Trophoblast cell (in vitro differentiated cells and primary cell): ENCODE measurements at regions not wholly inside any gene's neighbourhood (a gene's known extent, or its start where the extent isn't known, plus 50 kb on each side); places are given as distances from the start of the nearest gene placed in this dataset.

Source experiments
- DNase-seq, 2 donors: peaks; one replicate each; pipeline ENCODE4 v3.0.0-alpha.2; 2016
- H2AFZ ChIP-seq: 2 replicates; pipeline ENCODE4 v1.6.1; 2013; ENCODE audit warnings: low read length, moderate library complexity, mild to moderate bottlenecking; ENCODE audit not compliant: insufficient read depth, poor library complexity
- H2AK5ac ChIP-seq: 2 replicates; pipeline ENCODE4 v1.6.1; 2013; ENCODE audit warnings: mild to moderate bottlenecking, low read length
- H2BK120ac ChIP-seq: 2 replicates; pipeline ENCODE4 v1.6.1; 2013; ENCODE audit warnings: low read length, mild to moderate bottlenecking, moderate library complexity; ENCODE audit not compliant: insufficient read depth, poor library complexity
- H2BK12ac ChIP-seq: 2 replicates; pipeline ENCODE4 v1.6.1; 2013; ENCODE audit warnings: mild to moderate bottlenecking, low read length, moderate library complexity
- H2BK5ac ChIP-seq: 2 replicates; pipeline ENCODE4 v1.6.1; 2013; ENCODE audit warnings: low read length, low read depth, moderate library complexity, mild to moderate bottlenecking; ENCODE audit not compliant: poor library complexity
- H3K14ac ChIP-seq: 2 replicates; pipeline ENCODE4 v1.6.1; 2013; ENCODE audit warnings: mild to moderate bottlenecking, low read length
- H3K18ac ChIP-seq: 2 replicates; pipeline ENCODE4 v1.6.1; 2013; ENCODE audit warnings: mild to moderate bottlenecking, low read length
- H3K23ac ChIP-seq: 2 replicates; pipeline ENCODE4 v1.6.1; 2013; ENCODE audit warnings: low read length
- H3K27ac ChIP-seq: 2 replicates; pipeline ENCODE4 v1.5.1; 2013; ENCODE audit warnings: low read depth, mild to moderate bottlenecking, inconsistent platforms, low read length, moderate library complexity
- H3K27me3 ChIP-seq: 2 replicates; pipeline ENCODE4 v1.6.1; 2013; ENCODE audit warnings: inconsistent platforms, mild to moderate bottlenecking, low read length, moderate library complexity; ENCODE audit not compliant: insufficient read depth
- H3K36me3 ChIP-seq, 2 experiments: 1 replicate in 1 of 2; 2 replicates in 1 of 2; pipeline ENCODE4 v1.6.1; 2013; ENCODE audit warnings: low read length in 2 of 2, mild to moderate bottlenecking in 2 of 2, moderate library complexity in 1 of 2; ENCODE audit not compliant: insufficient read depth in 2 of 2, control insufficient read depth in 1 of 2
- H3K4ac ChIP-seq: 2 replicates; pipeline ENCODE4 v1.6.1; 2013; ENCODE audit warnings: low read depth, mild to moderate bottlenecking, low read length, moderate library complexity
- H3K4me1 ChIP-seq, 2 experiments: 1 replicate in 1 of 2; 2 replicates in 1 of 2; pipeline ENCODE4 v1.6.1; 2013; ENCODE audit warnings: low read length in 2 of 2, mild to moderate bottlenecking in 2 of 2, moderate library complexity in 1 of 2; ENCODE audit not compliant: insufficient read depth in 2 of 2, control insufficient read depth in 1 of 2
- H3K4me2 ChIP-seq: 2 replicates; pipeline ENCODE4 v1.6.1; 2013; ENCODE audit warnings: inconsistent platforms, mild to moderate bottlenecking, low read length, moderate library complexity
- H3K4me3 ChIP-seq: 2 replicates; pipeline ENCODE4 v1.5.1; 2013; ENCODE audit warnings: mild to moderate bottlenecking, low read depth, low read length, inconsistent platforms
- H3K79me1 ChIP-seq: one replicate; pipeline ENCODE4 v1.6.1; 2013; ENCODE audit warnings: low read length
- H3K79me2 ChIP-seq: 2 replicates; pipeline ENCODE4 v1.6.1; 2013; ENCODE audit warnings: low read length, mild to moderate bottlenecking; ENCODE audit not compliant: control insufficient read depth, insufficient read depth, poor library complexity
- H3K9ac ChIP-seq: 2 replicates; pipeline ENCODE4 v1.6.1; 2013; ENCODE audit warnings: mild to moderate bottlenecking, low read length
- H3K9me3 ChIP-seq: 2 replicates; pipeline ENCODE4 v1.6.1; 2013; ENCODE audit warnings: low read depth, mild to moderate bottlenecking, control low read depth, inconsistent platforms, low read length; ENCODE audit not compliant: insufficient read depth
- H4K12ac ChIP-seq: 2 replicates; pipeline ENCODE4 v1.6.1; 2013; ENCODE audit warnings: low read depth, mild to moderate bottlenecking, low read length, moderate library complexity
- H4K8ac ChIP-seq: 2 replicates; pipeline ENCODE4 v1.6.1; 2013; ENCODE audit warnings: low read depth, mild to moderate bottlenecking, low read length, moderate library complexity
- H4K91ac ChIP-seq: one replicate; pipeline ENCODE4 v1.6.1; 2013; ENCODE audit warnings: low read depth, mild to moderate bottlenecking, low read length, moderate library complexity
- WGBS: extraction: QIAGEN DNeasy Blood & Tissue Kit; methylation state at CpG from one replicate; pipeline ENCODE4 v1.1.7; 2013; ENCODE audit warnings: missing lambda C conversion rate; ENCODE audit not compliant: insufficient read length, insufficient coverage; ENCODE audit errors: extremely low coverage; 5-methylcytosine and 5-hydroxymethylcytosine counted together

DNA sequence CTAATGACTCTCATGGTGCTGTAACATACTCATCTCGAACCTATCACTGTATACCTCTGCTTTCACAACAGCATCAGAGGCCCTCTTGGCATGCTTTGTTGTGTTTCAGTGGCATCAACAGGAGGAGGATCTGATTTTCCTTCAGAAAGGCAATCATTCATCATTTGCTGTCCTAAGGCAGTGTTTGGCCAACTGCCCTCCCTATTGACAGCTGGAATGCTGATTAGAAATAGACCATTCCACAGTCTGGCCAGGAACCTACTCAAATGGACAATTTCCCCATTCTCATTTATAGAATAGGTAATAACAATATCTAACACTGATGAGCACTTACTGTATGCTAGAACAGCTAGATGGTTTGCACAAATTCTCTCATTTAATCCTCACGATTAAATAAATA, 310.6 kb upstream of the PTBP2 start:
- no peak overlapping the region for H4K91ac ChIP-seq
- H3K79me2 ChIP-seq: no peaks in the 10 kb centered on the region
- no peak overlapping the region for H3K4ac ChIP-seq
- H3K9me3 ChIP-seq: no peaks in the 10 kb centered on the region
- no peak overlapping the region for H3K4me2 ChIP-seq
- H2AK5ac ChIP-seq: no peak overlapping the region
- no peak overlapping the region for H2AFZ ChIP-seq
- no peak overlapping the region for H3K9ac ChIP-seq
- no peak overlapping the region for H3K14ac ChIP-seq
- no peak for DNase-seq
- H3K27ac ChIP-seq: no peak overlapping the region
- no peaks in the 10 kb centered on the region for H3K36me3 ChIP-seq
- no peak overlapping the region for H2BK5ac ChIP-seq
- H4K12ac ChIP-seq: no peak overlapping the region
- no CpG with 5 or more reads among the region's 2 CpGs for WGBS
- H3K4me1 ChIP-seq: peaks cover 0 to 4% of the 10 kb centered on the region in 2 experiments
- no peak overlapping the region for H3K18ac ChIP-seq
- no peak overlapping the region for H3K4me3 ChIP-seq
- no peaks in the 10 kb centered on the region for H3K27me3 ChIP-seq
- H3K79me1 ChIP-seq: peaks cover 2% of the 10 kb centered on the region
- H3K23ac ChIP-seq: no peak overlapping the region
- H4K8ac ChIP-seq: no peak overlapping the region
- no peak overlapping the region for H2BK12ac ChIP-seq
- no peak overlapping the region for H2BK120ac ChIP-seq

GRCh38 chr1:96414598-96414997, 307.0 kb upstream of the PTBP2 start:
- Histone ChIP-seq H2BK120ac (no peak overlapping the region), H3K4me3 (no peak overlapping the region), H4K8ac (no peak overlapping the region), H2BK5ac (no peak overlapping the region), H2BK12ac (no peak overlapping the region), H3K18ac (no peak overlapping the region), H3K36me3 (no peaks in the 10 kb centered on the region), H3K14ac (no peak overlapping the region), H3K23ac (no peak overlapping the region), H3K9ac (no peak overlapping the region), H3K27me3 (no peaks in the 10 kb centered on the region), H3K4me2 (no peak overlapping the region), H3K27ac (no peak overlapping the region), H4K12ac (no peak overlapping the region), H2AFZ (no peak overlapping the region), H3K4me1 (peaks cover 4% of the 10 kb centered on the region in 2 experiments), H3K79me2 (no peaks in the 10 kb centered on the region), H4K91ac (no peak overlapping the region), H3K4ac (no peak overlapping the region), H3K79me1 (no peaks in the 10 kb centered on the region), H2AK5ac (no peak overlapping the region), H3K9me3 (no peaks in the 10 kb centered on the region)
- DNase-seq: no peak
- no CpG with 5 or more reads among the region's 6 CpGs for WGBS

DNA sequence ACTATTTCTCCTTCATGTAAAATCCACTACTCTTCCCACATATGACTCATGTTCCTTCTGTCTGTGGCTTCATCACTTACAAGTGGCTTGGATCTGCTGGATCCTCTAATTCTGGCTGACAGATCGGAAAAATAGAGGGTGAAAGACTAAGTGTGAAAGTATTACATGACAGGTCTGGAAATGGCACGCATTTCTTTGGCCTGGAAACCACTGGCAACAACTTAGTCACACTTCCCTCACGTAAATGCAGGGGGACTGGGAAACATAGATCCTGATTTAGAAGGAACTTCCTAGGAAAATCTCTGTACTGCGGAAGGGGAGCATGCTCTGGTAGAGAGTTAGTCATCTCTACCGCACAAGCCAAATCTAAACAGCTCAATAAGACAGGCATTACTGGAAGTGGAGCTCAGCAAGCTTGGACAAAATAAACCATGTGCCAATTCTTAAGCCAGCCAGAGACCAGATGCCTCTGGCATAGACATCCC, 305.4 kb upstream of the PTBP2 start:
- Histone ChIP-seq H2BK120ac (no peak overlapping the region), H3K79me1 (no peaks in the 10 kb centered on the region), H3K4me2 (no peak overlapping the region), H2BK5ac (no peak overlapping the region), H3K4me1 (peaks cover 0 to 4% of the 10 kb centered on the region in 2 experiments), H3K36me3 (no peaks in the 10 kb centered on the region), H3K14ac (no peak overlapping the region), H2AFZ (no peak overlapping the region), H4K8ac (no peak overlapping the region), H3K23ac (no peak overlapping the region), H3K18ac (no peak overlapping the region), H2BK12ac (no peak overlapping the region), H4K91ac (no peak overlapping the region), H3K27ac (no peak overlapping the region), H3K4ac (no peak overlapping the region), H3K27me3 (no peaks in the 10 kb centered on the region), H3K9me3 (no peaks in the 10 kb centered on the region), H4K12ac (no peak overlapping the region), H2AK5ac (no peak overlapping the region), H3K9ac (no peak overlapping the region), H3K4me3 (no peak overlapping the region), H3K79me2 (no peaks in the 10 kb centered on the region)
- DNase-seq: no peak
- no CpG with 5 or more reads among the region's 5 CpGs for WGBS

DNA sequence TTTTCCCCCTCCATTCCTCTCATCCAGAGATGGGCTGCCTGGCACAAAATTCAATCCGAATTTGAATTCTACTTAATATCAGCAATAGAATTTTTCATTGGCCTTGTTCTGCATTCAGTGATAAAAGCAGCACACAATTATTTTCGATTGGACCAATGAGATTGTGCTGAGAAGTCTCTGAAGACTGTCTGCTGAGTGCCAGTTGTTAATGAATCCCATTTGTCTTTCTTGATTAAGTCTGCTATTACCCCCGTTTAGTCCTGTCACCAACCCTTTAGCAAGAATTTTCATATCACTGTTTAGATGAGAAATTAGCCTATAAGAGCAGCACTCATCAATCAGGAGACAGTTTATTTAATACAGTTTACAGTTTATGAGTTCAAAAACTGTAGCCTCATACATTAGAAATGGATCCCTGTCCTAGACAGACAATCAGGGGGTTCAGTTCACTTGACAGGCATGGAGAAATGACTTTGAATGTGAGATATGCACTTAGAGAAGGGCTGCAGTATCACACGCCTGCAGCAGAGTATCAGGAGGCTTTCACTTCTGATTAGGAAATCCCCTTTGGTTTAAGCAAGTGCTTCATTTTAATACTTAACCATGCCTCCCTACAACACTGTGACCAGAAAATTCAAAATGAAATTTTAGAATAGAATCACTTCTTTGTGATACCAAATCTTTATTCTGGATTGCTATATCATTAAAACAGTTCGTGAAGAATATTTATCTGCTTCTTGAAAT, 304.7 kb upstream of the PTBP2 start:
- DNase-seq: no peak
- no peak overlapping the region for H3K18ac ChIP-seq
- no peak overlapping the region for H3K23ac ChIP-seq
- no peak overlapping the region for H3K14ac ChIP-seq
- H2BK12ac ChIP-seq: no peak overlapping the region
- no peaks in the 10 kb centered on the region for H3K36me3 ChIP-seq
- no CpG with 5 or more reads among the region's 5 CpGs for WGBS
- no peaks in the 10 kb centered on the region for H3K79me2 ChIP-seq
- no peaks in the 10 kb centered on the region for H3K79me1 ChIP-seq
- H3K27ac ChIP-seq: no peak overlapping the region
- no peak overlapping the region for H3K4ac ChIP-seq
- H2BK5ac ChIP-seq: no peak overlapping the region
- no peaks in the 10 kb centered on the region for H3K27me3 ChIP-seq
- peaks cover 0 to 4% of the 10 kb centered on the region in 2 experiments for H3K4me1 ChIP-seq
- no peak overlapping the region for H2AK5ac ChIP-seq
- H3K9ac ChIP-seq: no peak overlapping the region
- H3K9me3 ChIP-seq: no peaks in the 10 kb centered on the region
- H4K12ac ChIP-seq: no peak overlapping the region
- H4K8ac ChIP-seq: no peak overlapping the region
- H3K4me3 ChIP-seq: no peak overlapping the region
- no peak overlapping the region for H3K4me2 ChIP-seq
- no peak overlapping the region for H4K91ac ChIP-seq
- no peak overlapping the region for H2BK120ac ChIP-seq
- H2AFZ ChIP-seq: no peak overlapping the region
